KG1 (cell line): ENCODE measurements at regions not wholly inside any gene's neighbourhood (a gene's known extent, or its start where the extent isn't known, plus 50 kb on each side); places are given as distances from the start of the nearest gene placed in this dataset.

Experiments used
- DNase-seq: peaks from one replicate; lab custom pipeline; 2025; lab: John Stamatoyannopoulos, UW

GRCh38 chr20:50405915-50406609 lies 104.1 kb upstream of the PTPN1 start:
- DNase-seq, result no peak

DNA sequence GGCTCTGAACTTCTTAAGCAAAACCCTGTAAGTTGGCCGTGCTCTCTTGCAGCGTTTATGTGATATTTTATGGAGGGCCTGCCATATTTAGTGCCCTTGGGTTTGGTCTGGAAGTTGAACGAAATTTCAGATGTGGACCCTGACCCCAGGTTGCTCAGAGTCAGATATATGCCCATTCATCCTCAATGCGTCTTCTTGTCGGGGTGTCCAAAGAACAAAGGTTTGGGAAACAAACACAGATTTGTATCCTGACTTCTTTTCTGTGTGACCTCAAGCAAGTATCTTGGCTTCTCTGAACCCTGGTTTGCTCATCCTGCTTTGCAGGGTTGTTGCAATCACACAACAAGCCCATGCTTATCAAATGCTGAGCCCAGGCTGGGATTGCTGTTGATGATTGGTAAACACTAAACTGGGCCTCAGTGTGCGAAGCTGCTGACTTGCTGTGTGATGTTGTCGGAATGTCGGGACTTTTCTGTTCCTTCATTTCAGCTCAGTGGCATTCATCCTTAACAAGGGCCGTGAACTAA lies 103.5 kb upstream of the PTPN1 start:
- no peak for DNase-seq

- DNase-seq, result no peak
Measured at GRCh38 chr20:50408526-50409364, 101.4 kb upstream of the PTPN1 start.

- DNase-seq, result no peak
Measured at GRCh38 chr20:50409495-50409894, 100.7 kb upstream of the PTPN1 start.

GRCh38 chr20:50410343-50410742 lies 99.8 kb upstream of the PTPN1 start:
- DNase-seq, result no peak

DNA sequence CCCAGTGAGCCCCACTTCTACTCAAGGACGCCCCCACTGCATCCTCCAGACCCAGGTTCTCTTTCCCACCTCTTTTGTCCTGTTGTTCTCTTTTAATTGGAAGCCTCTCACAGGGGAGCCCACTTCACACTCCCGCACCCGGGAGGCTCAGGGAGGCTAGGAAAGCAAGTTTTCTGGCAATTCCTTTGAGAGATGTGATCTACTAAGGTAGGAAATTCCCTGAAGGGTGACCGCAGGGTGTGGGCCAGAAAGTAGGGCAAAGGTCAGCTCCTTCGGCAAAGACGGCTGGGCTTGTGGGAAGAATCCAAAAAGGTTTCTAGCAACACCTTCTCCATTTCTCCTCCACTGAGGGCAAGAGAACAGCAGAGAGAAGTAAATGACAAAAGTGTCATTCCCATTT lies 98.1 kb upstream of the PTPN1 start:
- DNase-seq, result no peak

DNA sequence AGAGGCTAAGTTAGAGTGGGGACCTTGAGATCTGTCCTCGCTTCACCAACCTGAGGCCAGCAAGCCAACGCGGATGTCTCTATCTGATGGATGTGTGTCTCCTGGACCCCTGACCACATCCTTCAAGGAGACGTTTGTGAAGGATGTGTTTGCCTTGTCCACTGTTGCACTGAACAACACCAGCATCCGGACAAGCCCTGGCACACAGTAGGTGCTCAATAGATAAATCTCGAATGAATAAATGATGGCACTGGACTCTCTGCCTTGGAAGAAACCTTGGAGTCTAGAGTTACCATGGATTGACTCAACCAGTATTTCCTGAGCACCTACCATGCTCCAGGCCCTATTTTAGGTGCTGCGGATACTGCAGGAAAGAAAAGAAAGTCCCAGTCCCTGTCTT lies 97.7 kb upstream of the PTPN1 start:
- no peak for DNase-seq

DNA sequence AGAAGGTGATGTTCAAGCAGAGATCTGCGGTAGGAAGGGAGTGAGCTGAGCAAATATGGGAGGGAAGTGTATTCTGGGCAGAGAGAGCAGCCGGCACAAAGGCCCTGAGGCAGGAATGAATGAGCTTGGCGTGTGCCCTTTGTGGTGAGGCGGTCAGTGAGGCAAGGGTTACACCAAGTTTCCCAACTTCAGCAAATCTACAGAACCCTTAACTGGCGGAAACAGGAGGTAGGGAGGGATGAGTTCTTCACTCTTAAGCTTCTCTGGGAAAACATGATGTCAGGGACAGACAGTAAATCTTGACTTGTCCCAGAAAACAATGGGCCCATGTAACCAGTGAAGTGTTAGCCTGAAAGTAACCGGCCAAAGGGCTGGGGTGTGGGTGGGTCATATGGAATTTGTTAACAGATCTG lies 97.1 kb upstream of the PTPN1 start:
- DNase-seq, result no peak

DNA sequence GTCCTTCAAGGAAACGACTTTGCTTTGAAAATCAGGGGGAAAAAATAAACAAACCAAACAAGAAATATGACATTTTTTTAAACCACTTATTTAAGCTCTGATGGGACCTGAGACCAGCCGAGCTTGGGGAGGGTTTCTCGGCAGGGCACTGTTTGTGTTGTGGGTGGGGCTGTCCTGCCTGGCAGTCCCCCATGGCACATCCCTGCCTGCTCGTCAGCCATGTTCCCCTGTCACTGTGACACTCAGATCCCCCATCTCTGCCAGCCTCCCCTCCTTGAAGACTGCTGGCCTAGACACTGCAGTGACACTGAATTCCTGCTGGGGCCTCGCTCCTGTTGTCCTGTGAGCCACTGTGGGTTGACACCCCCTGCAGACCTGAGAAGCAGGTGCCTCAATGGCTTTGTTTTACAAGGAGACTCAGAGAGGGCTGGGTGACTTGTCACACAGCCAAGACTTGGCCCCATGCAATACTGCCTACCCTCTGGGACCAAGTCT lies 95.1 kb upstream of the PTPN1 start:
- DNase-seq, result no peak

DNA sequence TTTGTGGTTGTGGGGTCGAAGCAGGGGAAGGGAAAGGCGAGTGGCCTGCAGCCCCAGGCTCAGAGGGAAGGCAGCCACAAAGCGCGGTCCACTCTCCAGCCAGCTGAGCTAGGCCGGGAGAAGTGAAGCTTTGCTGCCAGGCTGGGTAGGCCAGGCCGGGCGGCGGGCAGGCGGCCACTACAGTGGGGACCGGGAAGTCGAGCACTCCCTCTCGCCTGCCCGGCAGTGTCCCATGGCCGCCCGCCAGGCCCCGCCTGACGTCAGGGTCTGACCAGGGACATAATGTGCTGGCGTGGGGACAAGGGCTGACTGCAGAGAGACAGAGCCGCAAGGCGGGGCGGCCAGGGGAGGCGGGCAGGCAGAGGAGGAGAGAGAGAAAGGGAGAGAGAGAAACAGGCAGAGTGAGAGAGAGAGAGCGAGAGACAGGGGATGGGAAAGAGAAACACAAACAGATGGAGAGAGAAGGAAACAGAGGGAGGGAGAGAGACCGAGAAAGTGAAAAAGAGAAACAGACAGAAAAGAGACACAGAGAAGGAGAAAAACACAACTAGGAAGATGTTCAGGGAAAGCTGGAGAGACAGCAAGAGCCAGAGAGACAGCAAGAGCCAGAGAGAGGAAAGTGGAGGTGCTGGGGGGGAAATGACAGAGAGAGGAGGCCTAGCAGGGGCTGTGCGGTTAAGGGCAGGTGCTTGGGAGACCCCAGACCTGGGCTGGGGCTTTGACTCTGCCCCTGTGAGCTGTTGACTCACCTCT lies 94.5 kb upstream of the PTPN1 start:
- DNase-seq, result no peak

DNA sequence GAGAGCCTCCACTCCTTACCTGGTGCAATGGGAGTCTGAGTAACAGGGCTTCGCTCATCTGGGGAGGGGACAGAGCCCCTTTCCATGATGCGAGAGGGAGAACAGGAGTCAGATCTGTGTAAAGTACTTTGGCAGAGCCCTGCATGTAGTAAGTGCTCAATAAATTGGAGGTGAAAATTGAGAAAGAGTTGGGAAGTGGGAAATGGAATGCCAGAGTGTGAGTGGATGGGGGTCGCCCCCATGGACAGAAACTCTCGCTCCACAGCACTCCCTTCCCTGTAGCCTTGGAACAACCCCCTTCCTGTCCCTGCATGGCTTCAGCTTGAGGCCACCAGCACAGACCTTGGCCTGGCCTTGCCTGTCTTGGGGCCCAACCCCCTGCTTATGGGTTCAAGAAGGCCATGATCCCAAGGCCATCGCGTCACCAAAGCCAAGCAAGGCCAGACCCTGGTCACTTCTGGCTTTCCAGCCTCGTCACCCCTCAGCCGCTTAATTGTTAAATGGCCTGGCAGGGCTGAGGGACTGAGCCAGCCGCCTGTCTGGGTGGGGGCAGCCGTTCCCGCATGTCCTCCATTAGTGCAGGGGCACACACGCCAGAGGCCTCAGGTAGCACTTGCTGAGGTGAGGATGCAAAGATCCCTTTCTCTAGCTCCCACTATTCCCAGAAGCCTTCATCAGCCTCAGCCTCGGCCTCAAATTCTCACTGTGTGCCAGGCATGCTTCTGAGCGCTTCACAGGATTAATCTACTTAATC lies 93.7 kb upstream of the PTPN1 start:
- no peak for DNase-seq

DNA sequence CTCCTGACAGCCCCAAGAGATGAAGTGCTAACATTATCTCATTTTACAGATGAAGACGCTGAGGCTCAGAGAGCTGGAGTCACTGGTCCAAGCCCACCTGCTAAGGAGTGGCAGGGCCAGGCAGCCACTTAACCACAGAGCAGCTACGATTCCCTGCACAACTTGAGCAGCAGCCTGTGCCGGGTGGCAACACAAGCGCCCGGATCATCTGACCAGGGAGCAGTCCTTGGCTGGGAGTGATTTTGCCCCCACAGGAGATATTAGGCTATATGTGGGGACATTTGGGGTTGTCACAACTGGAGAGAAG lies 93.2 kb upstream of the PTPN1 start:
- DNase-seq, result no peak

GRCh38 chr20:50417484-50418235 lies 92.5 kb upstream of the PTPN1 start:
- no peak for DNase-seq

GRCh38 chr20:50418890-50419642 lies 91.1 kb upstream of the PTPN1 start:
- DNase-seq, result no peak

- no peak for DNase-seq
Measured at GRCh38 chr20:50420380-50420779, 89.8 kb upstream of the PTPN1 start.

- DNase-seq, result no peak
Measured at GRCh38 chr20:50421356-50422340, 88.5 kb upstream of the PTPN1 start.

GRCh38 chr20:50423758-50424157 lies 86.4 kb upstream of the PTPN1 start:
- DNase-seq, result no peak

- DNase-seq, result no peak
Measured at GRCh38 chr20:50425076-50425475, 85.1 kb upstream of the PTPN1 start.
